ENCODE measurements at regions not wholly inside any gene's neighbourhood (a gene's known extent, or its start where the extent isn't known, plus 50 kb on each side); places are given as distances from the start of the nearest gene placed in this dataset.
A peak's percentile ranks its signal among the peaks of the same experiment; 100 is the strongest.

DNA sequence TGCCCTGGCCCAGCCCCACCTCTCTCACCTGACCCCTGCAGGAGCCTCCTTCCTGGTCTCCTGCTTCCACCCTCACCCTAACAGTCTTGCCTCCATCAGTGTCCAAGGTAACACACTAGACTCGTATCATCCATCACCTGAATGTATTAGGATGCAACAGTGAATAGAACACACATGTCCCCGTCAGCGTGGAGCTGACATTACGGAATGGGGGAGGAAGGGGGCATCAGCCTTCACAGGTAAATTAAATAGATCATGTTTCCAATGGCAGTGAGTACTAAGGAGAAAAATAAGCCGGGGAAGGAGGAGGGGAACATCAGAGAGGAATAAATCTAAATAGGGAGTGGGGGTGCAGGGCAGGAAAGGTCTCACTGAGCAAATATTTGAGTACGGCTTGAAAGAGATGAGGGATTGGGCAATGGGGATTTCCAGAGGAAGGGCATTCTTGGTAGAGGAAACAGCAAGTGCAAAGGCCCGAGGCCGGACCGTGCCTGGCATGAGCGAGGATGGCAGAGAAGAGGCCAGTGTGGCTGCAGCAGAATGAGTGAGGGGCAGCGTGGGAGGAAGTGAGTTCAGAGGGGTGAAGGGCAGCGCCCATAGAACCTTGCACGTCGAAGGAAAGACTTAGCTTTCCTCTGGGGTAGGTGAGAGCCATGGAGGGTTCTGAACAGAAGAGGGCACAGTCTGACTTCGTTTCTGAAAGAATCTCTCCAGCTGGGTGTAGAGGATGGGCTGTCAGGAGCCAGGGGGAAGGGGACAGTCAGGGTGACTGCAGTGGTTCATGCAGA, 110.1 kb upstream of the PTPN1 start:
- DNase-seq: no peak
- peaks cover 18 to 45% (median 19%) of the 10 kb centered on the region in 4 donors for H3K4me1 ChIP-seq
- no peaks in the 10 kb centered on the region for H3K27me3 ChIP-seq
- peak overlapping the region; percentile 23 to 64 (median 51) for H3K27ac ChIP-seq
- intact Hi-C loops (cut with DNase I; ENCODE audit: low total_unique reads): no loop called here
- in situ Hi-C loops (cut with MboI; ENCODE audit: low pct_ligation_motif_present in 1 of 4, low pct_unique_long_range_greater_than_20kb in 1 of 4, low sequenced_read_pairs in 3 of 4): no loop called here
- WGBS, 2 donors (ENCODE audit: low coverage in 1 of 2): 49 to 60% methylated on average over 12 to 15 of the region's 15 CpGs
- TF ChIP-seq POLR2A (IDR thresholded peaks at IDR 0.05): no peak
- TF ChIP-seq, protein P1, sequence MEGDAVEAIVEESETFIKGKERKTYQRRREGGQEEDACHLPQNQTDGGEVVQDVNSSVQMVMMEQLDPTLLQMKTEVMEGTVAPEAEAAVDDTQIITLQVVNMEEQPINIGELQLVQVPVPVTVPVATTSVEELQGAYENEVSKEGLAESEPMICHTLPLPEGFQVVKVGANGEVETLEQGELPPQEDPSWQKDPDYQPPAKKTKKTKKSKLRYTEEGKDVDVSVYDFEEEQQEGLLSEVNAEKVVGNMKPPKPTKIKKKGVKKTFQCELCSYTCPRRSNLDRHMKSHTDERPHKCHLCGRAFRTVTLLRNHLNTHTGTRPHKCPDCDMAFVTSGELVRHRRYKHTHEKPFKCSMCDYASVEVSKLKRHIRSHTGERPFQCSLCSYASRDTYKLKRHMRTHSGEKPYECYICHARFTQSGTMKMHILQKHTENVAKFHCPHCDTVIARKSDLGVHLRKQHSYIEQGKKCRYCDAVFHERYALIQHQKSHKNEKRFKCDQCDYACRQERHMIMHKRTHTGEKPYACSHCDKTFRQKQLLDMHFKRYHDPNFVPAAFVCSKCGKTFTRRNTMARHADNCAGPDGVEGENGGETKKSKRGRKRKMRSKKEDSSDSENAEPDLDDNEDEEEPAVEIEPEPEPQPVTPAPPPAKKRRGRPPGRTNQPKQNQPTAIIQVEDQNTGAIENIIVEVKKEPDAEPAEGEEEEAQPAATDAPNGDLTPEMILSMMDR (IDR thresholded peaks at IDR 0.05): peak in 1 of 5 experiments; percentile 6
- H3K36me3 ChIP-seq: no peaks in the 10 kb centered on the region
- H3K4me3 ChIP-seq: no peak overlapping the region
- no peaks in the 10 kb centered on the region for H3K9me3 ChIP-seq

DNA sequence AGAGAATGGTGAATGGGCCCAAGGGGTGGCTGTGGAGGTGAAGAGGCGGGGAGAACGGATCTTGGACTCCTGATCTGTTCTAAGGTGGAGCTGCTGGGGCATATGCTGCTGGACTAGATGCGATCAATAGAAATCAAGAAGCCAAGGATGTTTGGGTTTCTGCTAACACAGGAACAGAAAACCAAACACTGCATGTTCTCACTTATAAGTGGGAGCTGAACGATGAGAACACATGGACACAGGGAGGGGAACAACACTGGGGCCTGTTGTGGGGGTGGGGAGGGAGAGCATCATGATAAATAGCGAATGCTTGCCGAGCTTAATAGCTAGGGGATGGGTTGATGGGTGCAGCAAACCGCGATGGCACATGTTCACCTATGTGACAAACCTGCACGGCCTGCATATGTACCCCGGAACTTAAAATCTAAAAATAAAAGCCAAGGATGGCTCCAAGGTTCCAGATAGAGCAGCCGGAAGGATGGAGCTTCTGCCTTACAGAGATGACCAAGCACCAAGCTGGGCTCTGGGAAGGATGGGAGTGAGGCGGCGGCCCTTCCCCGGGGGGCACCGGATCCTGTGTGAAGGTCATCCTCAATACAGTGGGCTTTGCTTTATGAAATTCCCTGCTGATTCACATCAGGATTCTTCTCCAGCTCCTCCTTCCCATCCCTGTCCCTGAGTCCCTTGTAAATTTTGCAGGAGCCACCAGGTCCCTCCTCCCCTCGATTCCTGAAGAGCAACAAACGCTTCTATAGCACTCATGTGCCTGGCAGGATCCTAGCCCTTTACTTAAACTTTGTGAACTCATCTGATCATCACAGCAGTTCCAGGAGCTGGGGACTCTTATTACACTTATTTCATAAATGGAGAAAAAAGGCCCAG, 109.2 kb upstream of the PTPN1 start:
- in situ Hi-C loops (cut with MboI; ENCODE audit: low pct_ligation_motif_present in 1 of 4, low pct_unique_long_range_greater_than_20kb in 1 of 4, low sequenced_read_pairs in 3 of 4) (no loop called here), intact Hi-C loops (cut with DNase I; ENCODE audit: low total_unique reads) (no loop called here)
- H3K9me3 ChIP-seq: no peaks in the 10 kb centered on the region
- H3K27me3 ChIP-seq: no peaks in the 10 kb centered on the region
- H3K4me1 ChIP-seq: peaks cover 13 to 37% (median 14%) of the 10 kb centered on the region in 4 donors
- H3K36me3 ChIP-seq: no peaks in the 10 kb centered on the region
- no peak for DNase-seq
- peak overlapping the region; percentile 23 to 64 (median 51) for H3K27ac ChIP-seq
- H3K4me3 ChIP-seq: no peak overlapping the region
- WGBS, 2 donors (ENCODE audit: low coverage in 1 of 2): 78 to 84% methylated on average over 10 to 17 of the region's 17 CpGs
- no peak for TF ChIP-seq POLR2AphosphoS5 (IDR thresholded peaks at IDR 0.05)

DNA sequence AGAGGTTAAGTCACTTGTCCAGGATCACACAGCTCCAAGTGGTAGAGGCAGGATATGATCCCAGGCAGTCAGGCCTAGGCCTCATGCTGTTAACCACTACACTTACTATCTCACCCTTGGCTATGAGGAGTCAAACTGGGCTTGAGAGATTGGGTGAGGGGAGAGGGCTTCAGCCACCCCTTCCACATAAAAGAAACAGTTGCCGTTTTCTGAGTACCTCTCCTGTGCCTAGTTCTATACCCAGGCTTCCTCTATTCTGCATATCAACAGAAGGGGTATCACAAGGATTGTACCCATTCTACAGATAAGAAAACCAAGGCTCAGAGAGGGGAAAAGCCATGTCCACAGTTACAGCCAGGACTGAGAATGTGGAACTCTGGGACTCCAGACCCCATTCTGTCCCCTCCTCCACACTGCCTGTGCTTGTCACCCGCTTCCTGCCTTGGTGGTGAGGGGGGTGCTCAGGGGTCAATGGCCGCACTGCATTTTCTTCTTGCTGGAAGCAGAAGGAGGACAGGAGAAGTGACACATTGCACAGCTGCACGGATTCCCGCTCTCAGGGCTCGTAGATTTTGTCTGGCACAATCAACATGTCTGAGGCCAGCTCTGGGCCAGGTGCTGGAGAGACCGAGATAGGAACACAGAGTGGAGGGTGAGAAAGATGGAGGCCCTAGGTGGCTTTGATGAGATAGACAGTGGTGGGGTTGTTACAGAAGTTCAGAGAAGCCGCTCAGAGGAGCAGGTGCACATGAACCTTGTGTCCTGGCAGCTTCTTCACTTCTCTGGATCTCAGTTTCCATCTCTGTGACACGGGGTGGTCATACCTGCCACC, 108.4 kb upstream of the PTPN1 start:
- no peak overlapping the region for H3K27ac ChIP-seq
- in situ Hi-C loops (cut with MboI; ENCODE audit: low pct_ligation_motif_present in 1 of 4, low pct_unique_long_range_greater_than_20kb in 1 of 4, low sequenced_read_pairs in 3 of 4): no loop called here
- WGBS, 2 donors (ENCODE audit: low coverage in 1 of 2): 78 to 92% methylated on average over 1 to 9 of the region's 9 CpGs

DNA sequence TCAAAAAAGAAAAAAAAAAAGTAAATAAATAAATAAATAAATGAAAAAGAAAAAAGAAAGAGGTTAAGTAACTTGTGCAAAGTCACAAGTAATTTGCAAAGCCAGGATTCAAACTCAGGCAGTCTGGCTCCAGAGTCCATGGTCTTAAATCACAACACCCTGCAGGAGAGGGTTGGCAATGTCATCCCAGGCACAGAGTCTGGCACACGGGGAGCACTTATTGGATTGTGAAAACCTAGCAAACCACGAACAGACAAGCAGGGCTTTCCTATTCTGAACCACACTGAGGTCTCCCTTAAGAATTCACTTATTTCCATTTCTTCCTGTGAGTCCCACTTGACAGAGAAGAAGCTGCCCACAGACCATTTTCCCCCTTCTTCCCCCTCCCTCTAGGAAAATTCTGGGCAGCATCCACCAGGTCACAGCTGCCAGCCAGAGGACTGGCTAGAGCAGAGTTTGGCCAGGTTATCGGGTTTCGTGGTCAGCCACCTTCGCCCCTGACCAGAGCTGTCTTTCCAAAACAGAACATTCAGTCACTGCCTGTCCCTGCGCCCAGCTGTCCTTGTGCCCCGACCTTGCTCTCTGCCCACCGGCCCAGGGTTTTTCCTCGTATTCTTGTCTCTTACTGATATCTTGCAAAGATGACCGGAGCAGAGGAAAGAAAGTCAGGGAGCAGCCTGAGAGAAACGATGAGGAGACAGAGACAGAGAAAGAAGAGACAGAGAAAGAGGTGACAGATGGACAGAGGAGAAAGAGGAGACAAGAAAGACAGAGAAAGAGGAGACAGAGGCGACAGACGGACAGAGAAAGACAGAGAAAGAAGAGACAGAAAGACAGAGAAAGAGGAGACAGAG, 106.4 kb upstream of the PTPN1 start:
- Histone ChIP-seq H3K27ac (peak overlapping the region in 3 of 4 donors; percentile 4 to 37 (median 14)), H3K4me1 (peaks cover 8 to 33% (median 12%) of the 10 kb centered on the region in 4 donors), H3K27me3 (no peaks in the 10 kb centered on the region), H3K4me3 (no peak overlapping the region), H3K9me3 (no peaks in the 10 kb centered on the region), H3K36me3 (no peaks in the 10 kb centered on the region)
- no peak for DNase-seq
- TF ChIP-seq POLR2AphosphoS5 (IDR thresholded peaks at IDR 0.05): no peak
- TF ChIP-seq POLR2A (IDR thresholded peaks at IDR 0.05): no peak
- TF ChIP-seq, protein P1 (IDR thresholded peaks at IDR 0.05): no peak
- TF ChIP-seq EP300 (IDR thresholded peaks at IDR 0.05; ENCODE audit: low read depth): no peak
- intact Hi-C loops (cut with DNase I; ENCODE audit: low total_unique reads): no loop called here
- WGBS, 2 donors (ENCODE audit: low coverage in 1 of 2): 72 to 78% methylated on average over 6 to 13 of the region's 13 CpGs
- in situ Hi-C loops (cut with MboI; ENCODE audit: low pct_ligation_motif_present in 1 of 4, low pct_unique_long_range_greater_than_20kb in 1 of 4, low sequenced_read_pairs in 3 of 4): no loop called here

More for the DNA sequence above, 108.4 kb upstream of the PTPN1 start:
- DNase-seq: no peak
- H3K9me3 ChIP-seq: no peaks in the 10 kb centered on the region
- no peak for TF ChIP-seq POLR2A (IDR thresholded peaks at IDR 0.05)
- TF ChIP-seq, protein P1 (IDR thresholded peaks at IDR 0.05): no peak
- TF ChIP-seq EP300 (IDR thresholded peaks at IDR 0.05; ENCODE audit: low read depth): no peak
- no peak for TF ChIP-seq POLR2AphosphoS5 (IDR thresholded peaks at IDR 0.05)
- no peaks in the 10 kb centered on the region for H3K36me3 ChIP-seq
- intact Hi-C loops (cut with DNase I; ENCODE audit: low total_unique reads): no loop called here
- peaks cover 13 to 37% (median 14%) of the 10 kb centered on the region in 4 donors for H3K4me1 ChIP-seq
- H3K4me3 ChIP-seq: no peak overlapping the region
- H3K27me3 ChIP-seq: no peaks in the 10 kb centered on the region
